Cardiac muscle cell (in vitro differentiated cells and primary cell): ENCODE measurements at regions not wholly inside any gene's neighbourhood (a gene's known extent, or its start where the extent isn't known, plus 50 kb on each side); places are given as distances from the start of the nearest gene placed in this dataset.

Source experiments
- DNase-seq, 2 donors: peaks; one replicate each; pipeline versions ENCODE4 v3.0.0 to v3.0.0-alpha.2; 2010 to 2017; ENCODE audit warnings: low read depth in 1 of 2, low spot score in 1 of 2
- H3K27ac ChIP-seq: fragments of 200-600 bp; sonication (generic); 2 replicates; pipeline ENCODE4 v1.5.1; 2016
- H3K27me3 ChIP-seq: fragments of 200-600 bp; sonication (generic); 2 replicates; pipeline ENCODE4 v1.6.0; 2016; ENCODE audit warnings: control low read depth
- H3K36me3 ChIP-seq: fragments of 200-600 bp; sonication (generic); 2 replicates; pipeline ENCODE4 v1.5.1; 2016; ENCODE audit warnings: control low read depth
- H3K4me1 ChIP-seq: fragments of 200-600 bp; sonication (generic); 2 replicates; pipeline ENCODE4 v1.8.1; 2017; ENCODE audit warnings: low read depth, mild to moderate bottlenecking, mixed run types
- H3K4me3 ChIP-seq: fragments of 200-600 bp; sonication (generic); 2 replicates; pipeline ENCODE4 v1.5.1; 2016; ENCODE audit warnings: mild to moderate bottlenecking
- H3K9me3 ChIP-seq: fragments of 200-600 bp; sonication (generic); 2 replicates; pipeline ENCODE4 v1.5.1; 2017; ENCODE audit warnings: low read depth, mild to moderate bottlenecking, control low read depth
- CTCF ChIP-seq: IDR thresholded peaks from 2 replicates; pipeline ENCODE4 v1.5.1; 2012; ENCODE audit warnings: low read depth, mild to moderate bottlenecking, low read length

GRCh38 chr11:28571371-28571770 lies 463.2 kb downstream of the METTL15 start:
- TF ChIP-seq CTCF = no peak
- Histone ChIP-seq H3K36me3 (no peaks in the 10 kb centered on the region), H3K27me3 (no peaks in the 10 kb centered on the region), H3K4me3 (no peak overlapping the region), H3K9me3 (no peaks in the 10 kb centered on the region), H3K4me1 (peaks cover 1% of the 10 kb centered on the region), H3K27ac (no peak overlapping the region)
- no peak for DNase-seq

DNA sequence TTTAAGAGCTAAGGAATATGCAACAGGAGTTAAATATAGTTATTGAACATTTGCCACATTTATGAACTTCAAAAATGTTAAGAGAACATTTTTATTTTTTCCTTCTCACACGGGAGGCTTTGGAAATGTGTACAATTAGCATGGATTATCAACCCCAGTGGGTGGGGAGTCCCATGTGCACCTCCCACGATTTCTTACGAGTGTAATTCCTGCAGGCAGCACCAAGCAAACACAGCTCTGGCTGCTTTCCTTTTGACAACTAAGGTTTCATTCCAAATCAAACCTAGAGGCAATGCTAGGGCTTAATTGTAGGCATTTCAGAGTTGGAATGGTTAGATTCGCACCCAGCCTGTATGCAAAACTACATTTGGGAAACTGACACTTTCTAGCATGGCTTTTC lies 460.9 kb downstream of the METTL15 start:
- no peak overlapping the region for H3K27ac ChIP-seq
- no peak overlapping the region for H3K4me3 ChIP-seq
- DNase-seq = no peak
- H3K36me3 ChIP-seq = no peaks in the 10 kb centered on the region
- H3K27me3 ChIP-seq = no peaks in the 10 kb centered on the region
- H3K9me3 ChIP-seq = no peaks in the 10 kb centered on the region
- no peak for TF ChIP-seq CTCF
- H3K4me1 ChIP-seq = peaks cover 3% of the 10 kb centered on the region

DNA sequence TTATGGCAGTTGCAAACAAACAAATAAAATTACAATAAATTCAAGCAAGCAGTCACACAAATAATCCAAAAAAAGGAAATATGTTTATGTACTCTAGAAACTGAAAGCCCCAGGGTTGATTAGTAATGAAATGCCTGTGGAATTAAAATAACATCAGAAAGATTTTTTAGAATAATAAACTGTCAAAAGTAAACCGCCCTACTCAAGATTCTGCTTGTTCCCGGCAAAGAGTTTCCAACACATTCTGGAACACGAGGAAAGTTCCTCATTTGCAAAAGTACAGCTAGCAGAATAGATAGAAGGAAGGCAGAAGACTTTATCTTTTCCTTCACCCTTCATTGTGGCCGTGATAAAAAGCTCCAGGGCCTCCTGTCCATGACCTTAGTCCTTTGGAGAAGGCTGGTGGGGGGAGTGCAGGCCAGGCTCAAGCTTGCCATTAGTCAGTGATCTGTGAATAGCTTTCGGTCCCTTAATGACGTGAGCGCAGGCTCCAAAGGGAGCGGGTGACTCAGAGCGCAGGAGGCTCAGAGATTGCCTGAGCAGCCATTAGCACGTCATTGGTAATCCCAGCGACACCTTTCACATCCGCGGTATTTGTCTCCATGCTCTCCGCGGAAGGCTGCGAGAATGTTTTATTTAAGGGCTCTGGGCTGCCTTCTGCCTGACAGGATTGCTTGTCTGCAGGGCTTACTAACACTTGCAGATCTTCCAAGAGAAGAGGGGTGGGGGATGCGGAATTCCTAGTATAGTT lies 458.3 kb downstream of the METTL15 start:
- DNase-seq = peak; percentile 67 to 96
- Histone ChIP-seq H3K4me3 (no peak overlapping the region), H3K27ac (no peak overlapping the region)

GRCh38 chr11:28559492-28559891 lies 451.3 kb downstream of the METTL15 start:
- no peaks in the 10 kb centered on the region for H3K9me3 ChIP-seq
- peaks cover 17% of the 10 kb centered on the region for H3K27me3 ChIP-seq
- peak in 1 of 2 donors; percentile 71 for DNase-seq

More for the DNA sequence above, 458.3 kb downstream of the METTL15 start:
- Histone ChIP-seq H3K27me3 (no peaks in the 10 kb centered on the region), H3K4me1 (peaks cover 3% of the 10 kb centered on the region), H3K9me3 (no peaks in the 10 kb centered on the region), H3K36me3 (no peaks in the 10 kb centered on the region)
- TF ChIP-seq CTCF = no peak

DNA sequence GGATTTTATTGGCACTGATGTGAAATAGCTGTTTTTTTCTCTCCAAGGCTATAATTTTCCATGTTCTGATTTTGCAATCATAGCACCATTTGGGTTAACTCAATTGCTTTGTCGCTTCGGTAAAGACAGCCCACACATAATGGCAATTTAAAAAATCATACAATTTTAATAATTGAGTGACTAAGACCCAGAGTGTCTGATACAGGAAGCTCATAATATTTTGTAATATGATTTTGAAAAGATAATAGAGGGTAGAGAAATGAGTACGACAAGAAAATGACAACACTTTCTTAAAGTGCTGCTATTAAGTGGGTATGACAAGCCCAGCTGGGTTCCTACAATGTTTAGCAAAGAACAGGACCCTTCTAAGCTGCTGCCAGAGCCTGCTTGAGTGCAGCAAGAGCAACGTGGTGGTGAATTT lies 439.1 kb downstream of the METTL15 start:
- no peak for DNase-seq
- no peak overlapping the region for H3K27ac ChIP-seq
- H3K4me1 ChIP-seq = no peaks in the 10 kb centered on the region
- H3K27me3 ChIP-seq = no peaks in the 10 kb centered on the region
- H3K4me3 ChIP-seq = no peak overlapping the region
- no peaks in the 10 kb centered on the region for H3K36me3 ChIP-seq
- TF ChIP-seq CTCF = no peak
- no peaks in the 10 kb centered on the region for H3K9me3 ChIP-seq

More at GRCh38 chr11:28559492-28559891, 451.3 kb downstream of the METTL15 start:
- H3K36me3 ChIP-seq = no peaks in the 10 kb centered on the region
- H3K4me1 ChIP-seq = no peaks in the 10 kb centered on the region
- TF ChIP-seq CTCF = no peak
- no peak overlapping the region for H3K27ac ChIP-seq
- no peak overlapping the region for H3K4me3 ChIP-seq
